Embryonic facial prominence (tissue), 1 donor: ENCODE measurements at regions not wholly inside any gene's neighbourhood (a gene's known extent, or its start where the extent isn't known, plus 50 kb on each side); places are given as distances from the start of the nearest gene placed in this dataset.

ENCODE experiments used
- DNase-seq: peaks from one replicate; pipeline ENCODE4 v3.0.0-alpha.2; 2016; ENCODE audit errors: extremely low spot score

- DNase-seq = no peak
Measured at GRCh38 chr15:29456255-29456654, 186.6 kb upstream of the NSMCE3 start.

- DNase-seq = no peak
Measured at GRCh38 chr15:29455530-29455929, 185.9 kb upstream of the NSMCE3 start.

- DNase-seq = no peak
Measured at GRCh38 chr15:29455055-29455454, 185.4 kb upstream of the NSMCE3 start.

GRCh38 chr15:29454506-29454905 lies 184.9 kb upstream of the NSMCE3 start:
- DNase-seq = no peak

GRCh38 chr15:29452881-29453731 lies 183.5 kb upstream of the NSMCE3 start:
- DNase-seq = no peak

- no peak for DNase-seq
Measured at GRCh38 chr15:29451201-29451781, 181.7 kb upstream of the NSMCE3 start.

- no peak for DNase-seq
Measured at GRCh38 chr15:29449136-29449535, 179.5 kb upstream of the NSMCE3 start.

GRCh38 chr15:29448320-29448719 lies 178.7 kb upstream of the NSMCE3 start:
- no peak for DNase-seq

GRCh38 chr15:29446480-29446879 lies 176.9 kb upstream of the NSMCE3 start:
- DNase-seq = no peak

- no peak for DNase-seq
Measured at GRCh38 chr15:29442532-29442931, 172.9 kb upstream of the NSMCE3 start.

- no peak for DNase-seq
Measured at GRCh38 chr15:29440541-29440940, 170.9 kb upstream of the NSMCE3 start.

GRCh38 chr15:29438703-29439055 lies 169.1 kb upstream of the NSMCE3 start:
- DNase-seq = no peak

- no peak for DNase-seq
Measured at GRCh38 chr15:29437888-29438702, 168.5 kb upstream of the NSMCE3 start.

- no peak for DNase-seq
Measured at GRCh38 chr15:29435811-29436210, 166.2 kb upstream of the NSMCE3 start.

GRCh38 chr15:29434280-29434679 lies 164.7 kb upstream of the NSMCE3 start:
- DNase-seq = no peak

GRCh38 chr15:29433507-29434248 lies 164.1 kb upstream of the NSMCE3 start:
- no peak for DNase-seq

- no peak for DNase-seq
Measured at GRCh38 chr15:29433050-29433318, 163.4 kb upstream of the NSMCE3 start.

GRCh38 chr15:29432191-29433049 lies 162.8 kb upstream of the NSMCE3 start:
- DNase-seq = no peak

GRCh38 chr15:29430831-29431230 lies 161.2 kb upstream of the NSMCE3 start:
- no peak for DNase-seq

GRCh38 chr15:29430124-29430523 lies 160.5 kb upstream of the NSMCE3 start:
- no peak for DNase-seq

- no peak for DNase-seq
Measured at GRCh38 chr15:29429584-29429983, 160.0 kb upstream of the NSMCE3 start.
